GM12892 (cell line): ENCODE measurements at regions not wholly inside any gene's neighbourhood (a gene's known extent, or its start where the extent isn't known, plus 50 kb on each side); places are given as distances from the start of the nearest gene placed in this dataset.

Experiments used
- POLR2A ChIP-seq: IDR thresholded peaks from 2 replicates; pipeline ENCODE4 v1.6.1; 2011; ENCODE audit warnings: low read depth, low read length, control low read depth
- POLR2AphosphoS5 ChIP-seq: IDR thresholded peaks from 2 replicates; pipeline ENCODE4 v1.6.1; 2011; ENCODE audit warnings: low read depth, low read length, control low read depth
- TAF1 ChIP-seq: IDR thresholded peaks from 2 replicates; pipeline ENCODE4 v1.6.1; 2011; ENCODE audit warnings: low read depth, mild to moderate bottlenecking, control low read depth, low read length, borderline replicate concordance

GRCh38 chr4:8771666-8772065 is 100.0 kb downstream of the HMX1 start:
- TF ChIP-seq POLR2A (no peak), TAF1 (no peak), POLR2AphosphoS5 (no peak)
